ENCODE measurements at regions not wholly inside any gene's neighbourhood (a gene's known extent, or its start where the extent isn't known, plus 50 kb on each side); places are given as distances from the start of the nearest gene placed in this dataset.
"Not testable (repeated sequence)": the region's sequence is repeated elsewhere in the genome, so short reads cannot be mapped to it uniquely, and the experiment has no call there.

GRCh38 chr9:62725580-62725979 lies 1535.7 kb downstream of the SPATA31A7 start:
- DNase-seq; intact Hi-C loops (cut with DNase I; ENCODE audit: low total_unique reads); H3K4me3 ChIP-seq; H3K27ac ChIP-seq; H3K4me1 ChIP-seq; H3K9me3 ChIP-seq; H3K36me3 ChIP-seq; H3K27me3 ChIP-seq (replicated peaks in 1 of 7): not testable (repeated sequence)
- WGBS, 5 donors: 20% methylated on average over 2 of the region's 4 CpGs; no CpG with 5 or more reads in 4 of the 5 donors

- H3K36me3 ChIP-seq; DNase-seq; H3K27ac ChIP-seq; intact Hi-C loops (cut with DNase I; ENCODE audit: low total_unique reads); H3K27me3 ChIP-seq (replicated peaks in 1 of 7); H3K9me3 ChIP-seq; H3K4me1 ChIP-seq; H3K4me3 ChIP-seq: not testable (repeated sequence)
- no CpG with 5 or more reads among the region's 4 CpGs for WGBS, 5 donors
Observed at GRCh38 chr9:62730229-62731000, 1540.6 kb downstream of the SPATA31A7 start.

- H3K36me3 ChIP-seq; H3K27me3 ChIP-seq (replicated peaks in 1 of 7); H3K27ac ChIP-seq; DNase-seq; H3K9me3 ChIP-seq; H3K4me1 ChIP-seq; H3K4me3 ChIP-seq; intact Hi-C loops (cut with DNase I; ENCODE audit: low total_unique reads): not testable (repeated sequence)
- WGBS, 5 donors: 100% methylated on average over 1 of the region's 2 CpGs; no CpG with 5 or more reads in 4 of the 5 donors
Observed at GRCh38 chr9:62731015-62731414, 1541.2 kb downstream of the SPATA31A7 start.

GRCh38 chr9:62737004-62737606 lies 1547.3 kb downstream of the SPATA31A7 start:
- WGBS, 5 donors: 0 to 17% (median 8%) methylated on average over 1 of the region's 2 CpGs; no CpG with 5 or more reads in 2 of the 5 donors
- intact Hi-C loops (cut with DNase I; ENCODE audit: low total_unique reads); DNase-seq: not testable (repeated sequence)

GRCh38 chr9:62737915-62738314 lies 1548.1 kb downstream of the SPATA31A7 start:
- H3K36me3 ChIP-seq; H3K27me3 ChIP-seq (replicated peaks in 1 of 7); DNase-seq; intact Hi-C loops (cut with DNase I; ENCODE audit: low total_unique reads); H3K4me3 ChIP-seq; H3K27ac ChIP-seq; H3K4me1 ChIP-seq; H3K9me3 ChIP-seq: not testable (repeated sequence)
- WGBS, 5 donors: 11 to 50% (median 41%) methylated on average over 4 to 11 of the region's 24 CpGs

More at GRCh38 chr9:62737004-62737606, 1547.3 kb downstream of the SPATA31A7 start:
- not testable (repeated sequence) for H3K4me3 ChIP-seq; H3K27ac ChIP-seq; H3K4me1 ChIP-seq; H3K9me3 ChIP-seq; H3K27me3 ChIP-seq (replicated peaks in 1 of 7); H3K36me3 ChIP-seq

- H3K36me3 ChIP-seq; DNase-seq; H3K9me3 ChIP-seq; H3K27me3 ChIP-seq (replicated peaks in 1 of 7); H3K4me1 ChIP-seq; H3K4me3 ChIP-seq; intact Hi-C loops (cut with DNase I; ENCODE audit: low total_unique reads); H3K27ac ChIP-seq: not testable (repeated sequence)
- WGBS, 5 donors: no CpG with 5 or more reads among the region's 7 CpGs
Observed at GRCh38 chr9:62745774-62746529, 1556.1 kb downstream of the SPATA31A7 start.
